ENCODE measurements at regions not wholly inside any gene's neighbourhood (a gene's known extent, or its start where the extent isn't known, plus 50 kb on each side); places are given as distances from the start of the nearest gene placed in this dataset.
"Not testable (repeated sequence)": the region's sequence is repeated elsewhere in the genome, so short reads cannot be mapped to it uniquely, and the experiment has no call there.

DNA sequence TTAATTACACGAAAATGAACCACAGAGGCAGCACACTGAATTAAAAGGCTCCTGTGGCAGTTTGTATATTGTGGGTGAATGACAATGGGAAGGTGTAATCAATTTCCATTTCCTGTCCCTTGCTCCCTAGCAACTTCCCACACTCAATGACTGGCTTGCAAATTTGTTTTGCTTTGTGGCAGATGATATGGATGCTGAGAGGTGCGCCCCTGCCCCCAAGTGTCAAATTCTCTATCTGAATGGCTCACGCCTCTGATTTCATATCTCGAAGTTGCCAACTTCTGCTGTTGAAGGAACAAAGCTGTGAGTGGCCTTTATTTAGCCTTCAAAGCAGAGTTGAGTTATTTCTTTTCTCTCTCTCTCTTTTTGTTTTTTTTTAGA, 86.0 kb downstream of the FOXD2 start:
- DNase-seq = no peak

DNA sequence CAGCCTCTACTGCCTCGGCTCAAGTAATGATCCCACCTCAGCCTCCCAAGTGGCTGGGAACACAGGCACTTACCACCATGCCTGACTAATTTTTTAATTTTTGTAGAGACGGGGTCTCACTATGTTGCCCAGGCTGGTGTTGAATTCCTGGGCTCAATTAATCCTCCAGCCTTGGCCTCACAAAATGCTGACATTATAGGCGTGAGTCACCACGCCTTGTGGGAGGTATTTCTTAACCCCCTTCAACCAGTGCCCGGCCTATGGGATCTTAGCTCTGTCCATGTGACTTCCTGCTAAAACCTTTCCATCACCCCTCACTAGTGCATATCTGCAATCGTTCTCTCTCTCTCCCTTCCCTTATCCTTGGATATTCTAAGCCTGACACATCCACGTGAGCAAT, 86.4 kb downstream of the FOXD2 start:
- DNase-seq = no peak

DNA sequence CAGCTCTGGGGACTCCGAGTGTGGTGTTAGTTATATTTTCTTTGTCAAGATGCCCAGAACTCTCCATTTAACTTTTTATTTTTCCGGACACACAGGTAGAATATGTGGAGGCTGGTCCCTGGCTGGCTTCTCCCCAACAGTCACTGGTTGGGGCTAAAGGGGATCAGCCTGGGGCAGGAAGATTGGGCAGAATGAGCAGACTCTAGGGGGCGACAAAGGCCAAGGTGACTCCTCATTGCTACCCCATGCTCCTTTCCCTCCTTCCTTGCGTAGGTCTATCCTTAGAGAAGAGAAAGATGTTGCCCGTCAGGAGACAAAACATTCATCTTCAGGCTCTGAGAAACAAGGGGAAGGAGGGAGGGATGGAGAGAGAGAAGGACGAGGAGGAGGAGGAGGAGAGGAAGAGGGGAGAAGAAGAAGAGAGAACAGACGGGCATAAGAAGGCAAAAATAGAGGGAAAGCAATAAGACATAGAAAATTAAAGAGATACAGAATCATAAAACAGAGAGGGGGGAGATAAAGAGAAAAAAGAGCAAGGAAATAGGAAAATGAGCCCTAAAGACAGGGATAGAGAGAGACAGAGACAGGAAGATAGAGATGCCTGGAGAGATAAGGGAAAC, 89.9 kb downstream of the FOXD2 start:
- no peak for DNase-seq

DNA sequence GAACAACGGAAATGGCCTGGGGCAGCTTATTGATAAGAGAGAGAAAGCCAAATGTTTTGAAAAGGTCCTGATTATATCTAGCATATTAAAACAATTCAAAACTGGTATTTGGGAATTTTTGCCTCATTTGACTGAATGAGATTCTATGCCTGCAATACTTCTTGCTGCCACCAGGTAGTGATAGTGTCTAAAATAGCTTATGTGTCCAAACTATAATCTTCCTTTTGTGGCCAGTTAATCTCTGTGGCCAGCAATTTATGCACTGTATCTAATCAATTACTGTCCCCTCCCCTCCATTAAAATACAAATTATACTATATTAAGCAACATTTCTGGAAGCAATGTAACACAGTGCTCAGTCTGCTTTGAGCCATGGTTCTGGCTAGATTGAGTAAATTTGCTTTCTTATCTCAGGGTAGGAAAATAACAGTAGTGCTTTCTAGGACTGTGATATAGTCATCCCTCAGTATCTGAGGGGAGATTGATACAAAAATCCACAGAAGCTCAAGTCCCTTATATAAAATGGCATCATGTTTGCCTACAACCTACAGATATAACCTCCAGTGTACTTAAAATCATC, 91.8 kb downstream of the FOXD2 start:
- peak; percentile 9 for DNase-seq

DNA sequence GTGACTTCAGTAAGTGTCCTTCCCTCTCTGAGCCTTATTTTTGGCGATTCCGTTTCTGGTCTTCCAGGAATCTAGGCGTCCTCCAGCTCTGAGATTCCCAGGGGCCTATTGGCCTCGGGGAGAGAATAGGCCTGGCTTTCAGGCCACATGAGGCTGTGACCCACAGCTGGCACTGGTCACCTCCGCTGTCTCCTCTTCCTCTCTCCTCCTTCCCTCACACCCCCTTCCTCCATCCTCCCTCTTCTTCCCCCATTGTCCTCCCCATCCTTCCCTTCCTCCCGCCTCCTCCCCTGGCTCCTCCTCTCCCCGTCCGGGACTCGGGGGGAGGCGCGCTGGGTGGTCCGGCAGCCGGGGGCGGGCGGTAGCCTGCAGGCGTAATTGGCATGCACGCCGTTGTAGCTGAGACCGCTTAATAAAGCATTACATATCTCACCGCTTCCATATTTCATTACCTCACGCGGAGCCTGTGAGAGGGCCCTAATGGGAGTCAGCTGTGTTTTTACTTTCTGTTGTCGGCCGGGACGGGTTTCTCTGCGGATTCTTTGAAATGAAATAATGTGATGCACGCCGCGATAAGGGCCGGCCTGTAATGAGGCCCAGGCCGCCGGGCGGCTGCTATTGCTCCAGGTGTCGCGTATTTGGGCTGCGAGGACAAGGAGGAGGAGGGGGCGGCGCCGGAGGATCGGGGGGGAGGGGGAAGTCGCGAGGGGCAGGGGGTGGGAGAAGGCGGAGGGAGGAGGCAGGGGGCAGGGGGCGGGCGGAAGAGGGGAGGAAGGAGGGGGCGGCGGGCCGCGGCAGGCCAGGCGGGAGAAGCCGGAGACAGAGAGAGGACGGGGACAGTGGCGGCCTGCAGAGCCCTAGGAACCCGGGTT, 95.3 kb downstream of the FOXD2 start:
- DNase-seq = peak; percentile 13

DNA sequence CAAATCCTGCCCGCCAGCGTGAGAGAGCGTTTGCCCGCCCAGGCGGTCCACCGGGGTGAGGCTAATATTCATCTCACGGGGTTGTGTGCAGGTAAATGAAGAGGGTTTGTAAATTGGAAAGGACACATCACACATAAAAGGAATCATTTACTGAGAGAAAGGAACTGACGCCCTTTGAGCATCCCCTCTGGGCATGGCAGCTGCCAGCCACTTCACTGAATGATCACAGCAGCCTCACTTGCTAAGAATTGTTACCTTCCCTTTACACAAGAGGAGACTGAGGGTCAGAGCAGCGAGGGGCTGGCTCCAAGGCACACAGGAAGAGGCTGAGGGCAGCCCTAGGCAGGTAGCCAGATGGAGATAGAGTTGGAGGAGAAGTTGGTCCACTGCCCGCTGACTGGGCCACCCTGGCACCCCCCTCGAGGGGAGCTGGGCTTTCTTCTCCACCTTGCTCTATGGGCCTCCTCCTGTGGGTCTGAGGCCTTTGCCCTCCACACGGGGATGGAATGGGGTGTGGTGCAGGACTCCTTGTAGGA, 96.0 kb downstream of the FOXD2 start:
- DNase-seq = no peak

DNA sequence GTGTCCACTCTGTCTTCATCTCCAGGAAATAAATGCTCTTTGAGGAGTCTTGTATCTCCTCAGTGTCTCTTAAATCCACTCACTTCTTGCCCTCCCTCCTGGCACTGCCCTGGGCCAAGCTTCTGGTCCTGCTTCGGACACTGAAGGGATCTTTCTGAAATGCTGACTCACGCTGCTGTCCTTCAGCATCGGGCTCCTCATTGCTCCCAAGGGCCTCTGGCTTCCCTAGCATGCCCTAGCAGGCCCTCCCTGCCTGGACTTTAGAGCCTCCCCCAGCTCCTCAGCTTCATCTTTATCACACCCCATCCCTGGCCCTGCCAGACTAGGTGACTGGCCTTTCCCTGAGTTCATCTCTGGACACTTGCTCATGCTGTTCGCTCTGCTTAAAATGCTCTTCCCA, 96.6 kb downstream of the FOXD2 start:
- DNase-seq = no peak

DNA sequence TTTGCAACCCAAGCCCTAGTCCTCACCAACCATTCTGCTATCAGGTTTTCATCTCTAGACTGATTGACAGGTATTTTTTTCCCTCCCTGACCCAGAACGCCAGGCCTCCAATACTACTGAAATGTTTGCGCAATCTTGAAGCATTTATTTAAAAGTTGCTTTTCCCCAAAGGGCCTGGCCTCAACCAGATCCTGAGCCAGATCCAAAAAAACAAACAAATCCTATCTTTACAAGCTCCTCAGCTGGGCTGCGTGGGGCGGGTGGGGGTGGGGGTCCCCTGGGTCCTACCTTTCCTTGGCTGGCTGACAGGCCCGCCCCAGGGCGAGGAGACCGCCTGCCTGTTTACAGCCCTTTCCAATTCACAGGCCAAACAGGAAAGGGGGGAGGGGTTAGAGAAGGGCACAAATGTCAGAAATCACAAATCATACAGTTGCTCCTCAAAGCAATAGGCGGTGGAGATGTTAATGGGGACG, 98.8 kb downstream of the FOXD2 start:
- no peak for DNase-seq

DNA sequence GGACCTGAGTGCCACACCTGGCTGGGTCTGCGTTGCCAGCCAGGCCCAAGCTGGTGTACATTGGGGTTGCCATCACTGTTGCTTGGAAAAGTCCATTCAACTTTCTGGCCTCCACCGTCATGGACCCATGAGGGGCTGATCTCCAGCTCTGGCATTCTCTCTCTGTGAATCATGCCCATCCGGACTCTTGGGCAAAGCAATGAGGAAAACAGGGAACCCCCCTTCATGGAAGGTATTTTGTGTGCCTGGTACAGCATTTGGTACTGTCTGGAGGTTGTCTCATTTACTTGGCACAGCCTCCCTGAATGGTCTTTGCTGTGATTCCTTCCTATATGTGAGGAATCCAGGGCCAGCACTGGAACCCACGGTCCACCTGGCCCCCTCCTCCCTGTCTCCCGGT, 99.4 kb downstream of the FOXD2 start:
- no peak for DNase-seq

DNA sequence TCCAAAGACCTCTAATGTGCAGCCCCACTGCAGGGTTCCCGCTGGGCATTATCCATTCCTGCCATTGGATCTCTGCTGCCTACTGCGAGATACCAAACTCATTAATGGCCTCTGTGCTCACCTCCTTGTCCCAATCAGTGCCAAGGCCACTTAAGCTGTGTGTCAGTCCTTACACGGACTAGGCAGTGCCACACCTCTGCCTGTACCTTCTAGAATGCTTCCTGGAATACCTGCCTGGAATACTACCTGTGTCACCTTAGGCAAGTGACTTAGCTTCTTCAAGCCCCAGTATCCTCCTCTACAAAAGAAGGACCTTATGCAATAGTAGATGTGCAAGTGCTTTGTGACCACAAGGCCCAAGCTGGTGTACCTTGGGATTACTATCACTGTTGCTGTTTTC, 100.1 kb downstream of the FOXD2 start:
- no peak for DNase-seq

DNA sequence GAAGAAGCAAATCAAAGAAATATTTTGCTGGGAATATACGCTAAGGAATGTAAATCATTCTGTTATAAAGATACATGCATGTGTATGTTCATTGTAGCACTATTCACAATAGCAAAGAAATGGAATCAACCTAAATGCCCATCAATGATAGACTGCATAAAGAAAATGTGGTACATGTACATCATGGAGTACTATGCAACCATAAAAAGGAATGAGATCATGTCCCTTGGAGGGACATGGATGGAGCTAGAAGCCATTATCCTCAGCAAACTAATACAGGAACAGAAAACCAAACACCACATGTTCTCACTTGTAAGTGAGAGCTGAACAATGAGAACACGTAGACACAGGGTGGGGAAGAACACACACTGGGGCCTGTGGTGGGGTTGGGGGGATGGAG, 100.7 kb downstream of the FOXD2 start:
- DNase-seq = not testable (repeated sequence)

DNA sequence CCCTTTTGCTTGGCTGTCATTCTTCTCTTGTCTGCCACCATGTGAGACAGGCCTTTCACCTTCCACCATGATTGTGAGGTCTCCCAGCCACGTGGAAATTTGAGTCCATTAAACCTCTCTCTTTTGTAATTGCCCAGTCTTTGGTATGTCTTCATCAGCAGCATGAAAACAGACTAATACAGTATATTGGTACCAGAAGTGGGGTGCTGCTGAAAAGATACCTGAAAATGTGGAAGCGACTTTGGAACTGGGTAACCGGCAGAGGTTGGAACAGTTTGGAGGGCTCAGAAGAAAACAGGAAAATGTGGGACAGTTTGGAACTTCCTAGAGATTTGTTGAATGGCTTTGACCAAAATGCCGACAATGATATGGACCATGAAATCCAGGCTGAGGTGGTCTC, 103.9 kb downstream of the FOXD2 start:
- DNase-seq = not testable (repeated sequence)

DNA sequence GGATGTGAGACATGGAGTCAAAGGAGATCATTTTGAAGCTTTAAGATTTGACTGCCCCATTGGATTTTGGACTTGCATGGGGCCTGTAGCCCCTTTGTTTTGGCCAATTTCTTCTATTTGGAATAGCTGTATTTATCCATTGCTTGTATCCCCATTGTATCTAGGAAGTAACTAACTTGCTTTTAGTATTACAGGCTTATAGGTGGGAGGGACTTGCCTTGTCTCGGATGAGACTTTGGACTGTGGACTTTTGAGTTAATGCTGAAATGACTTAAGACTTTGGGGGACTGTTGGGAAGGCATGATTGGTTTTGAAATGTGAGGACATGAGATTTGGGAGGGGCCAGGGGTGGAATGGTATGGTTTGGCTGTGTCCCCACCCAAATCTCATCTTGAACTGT, 105.2 kb downstream of the FOXD2 start:
- DNase-seq = not testable (repeated sequence)

DNA sequence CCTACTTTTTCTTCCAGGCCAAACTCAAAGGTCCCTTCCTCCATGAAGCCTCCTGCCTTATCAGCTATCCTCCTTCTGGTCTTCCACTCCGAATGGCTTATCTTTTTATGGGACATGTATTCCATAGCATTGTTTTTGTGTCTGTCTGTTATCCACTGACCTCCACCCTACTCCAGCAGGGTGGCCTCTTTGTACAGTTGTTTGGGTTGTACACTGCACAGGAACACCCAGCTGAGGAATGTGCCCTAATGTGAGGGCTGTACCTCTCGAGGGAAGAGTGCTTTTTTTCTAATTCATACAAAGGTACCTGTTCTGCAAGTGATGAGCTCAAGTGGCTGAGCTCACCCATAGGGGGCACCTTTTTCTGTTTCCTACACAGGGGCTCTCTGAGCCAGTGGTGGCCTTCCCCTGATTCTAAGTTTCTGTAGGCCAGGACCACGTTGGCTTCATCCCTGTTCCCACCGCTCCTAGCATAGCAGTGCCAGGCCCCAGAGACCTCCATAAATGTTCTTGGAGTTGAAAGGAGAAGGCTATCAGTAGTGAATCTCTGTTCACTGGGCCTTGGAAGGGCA, 108.2 kb downstream of the FOXD2 start:
- DNase-seq = no peak

DNA sequence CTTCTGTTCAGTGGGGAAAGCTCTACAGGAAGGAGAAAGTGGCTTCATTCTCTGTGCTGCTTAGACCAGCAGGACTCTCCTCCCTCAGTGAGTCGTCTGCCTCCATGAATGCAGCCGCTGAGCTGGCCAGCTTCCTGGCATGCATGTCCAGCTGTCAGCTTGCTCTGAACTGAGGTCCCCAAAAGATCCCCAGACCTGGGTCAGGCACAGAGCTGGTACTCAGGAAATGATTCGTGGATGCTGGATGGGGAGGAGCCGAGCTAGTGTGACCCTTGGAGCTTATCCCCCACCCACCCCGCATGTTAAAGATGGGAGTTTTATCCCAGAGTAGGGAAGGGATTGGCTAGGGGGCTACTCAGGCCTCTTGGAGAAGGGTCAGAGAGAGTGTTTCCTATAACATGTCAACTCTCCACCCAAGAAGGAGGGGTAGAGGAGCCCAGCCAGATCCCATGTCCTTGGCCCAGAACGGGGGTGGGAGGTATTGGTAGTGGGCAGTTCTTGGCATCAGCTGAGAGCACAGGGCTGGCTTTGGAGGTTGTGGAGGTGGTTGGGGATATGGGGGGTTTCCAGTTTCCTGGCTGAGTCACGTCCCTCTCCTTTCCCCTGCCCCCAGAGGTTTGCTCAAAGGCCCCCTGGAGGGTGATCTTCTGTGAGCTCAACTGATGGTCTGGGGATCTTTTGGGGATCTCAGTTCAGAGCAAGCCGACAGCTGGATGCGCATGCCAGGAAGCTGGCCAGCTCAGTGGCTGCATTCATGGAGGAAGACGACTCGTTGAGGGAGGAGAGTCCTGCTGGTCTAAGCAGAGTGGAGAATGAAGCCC, 110.1 kb downstream of the FOXD2 start:
- DNase-seq = no peak

DNA sequence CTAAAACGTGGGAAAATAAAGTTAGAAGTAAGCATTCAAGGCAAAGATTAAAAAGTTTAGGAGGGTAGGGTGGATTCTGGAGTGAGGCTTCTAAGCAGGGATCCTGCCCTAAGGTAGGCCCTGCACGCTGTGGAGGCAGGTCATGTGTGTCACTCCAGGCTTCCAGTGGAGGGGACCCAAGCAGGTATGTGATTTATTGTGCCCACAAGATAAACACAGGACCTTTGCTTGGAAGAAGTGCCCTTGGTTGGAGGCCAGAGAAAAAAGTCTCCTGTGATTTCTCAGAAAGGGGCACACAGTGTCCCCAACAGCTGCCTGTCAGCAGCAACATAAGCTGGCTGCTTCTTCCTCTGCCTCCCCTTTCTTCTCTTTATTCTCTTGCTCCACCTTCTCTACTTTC, 110.8 kb downstream of the FOXD2 start:
- DNase-seq = no peak

DNA sequence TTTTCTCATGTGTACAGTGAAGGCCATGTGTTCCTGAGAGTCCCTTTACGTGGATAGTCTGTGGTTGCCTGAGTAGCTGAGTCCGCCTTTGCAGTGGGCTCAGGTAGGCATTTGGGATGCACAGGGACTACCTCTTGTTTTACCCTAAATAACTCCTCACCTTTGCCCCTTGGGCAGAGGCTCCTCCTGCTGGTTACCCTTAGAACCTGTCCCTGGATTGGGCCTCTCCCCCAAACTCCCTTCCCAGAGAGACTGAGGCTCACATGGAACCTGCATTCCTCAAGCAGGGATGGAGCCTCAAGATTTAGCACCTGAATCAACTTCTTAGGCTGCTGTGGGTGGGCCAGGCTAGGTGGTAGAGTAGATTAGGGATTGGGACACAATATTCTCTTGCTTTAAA, 111.7 kb downstream of the FOXD2 start:
- no peak for DNase-seq

DNA sequence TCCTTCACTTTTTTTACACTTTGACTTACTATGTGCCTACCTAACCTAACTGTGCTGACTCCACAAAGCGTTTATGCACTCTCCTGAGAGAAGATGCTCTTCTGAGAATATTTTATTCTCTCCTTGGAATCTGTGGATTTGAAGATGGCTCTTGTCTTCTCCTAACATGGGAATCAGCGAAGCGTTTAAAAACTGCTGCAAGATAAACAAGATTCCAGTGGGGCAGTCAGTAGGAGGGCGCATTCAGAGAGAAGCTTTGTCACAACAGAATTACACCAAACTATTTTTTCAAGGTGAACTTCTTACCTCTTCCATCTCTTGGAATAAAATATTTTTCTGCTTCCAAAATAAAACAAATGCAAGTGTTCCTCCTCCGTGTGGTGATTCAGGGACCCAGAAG, 113.1 kb downstream of the FOXD2 start:
- no peak for DNase-seq

DNA sequence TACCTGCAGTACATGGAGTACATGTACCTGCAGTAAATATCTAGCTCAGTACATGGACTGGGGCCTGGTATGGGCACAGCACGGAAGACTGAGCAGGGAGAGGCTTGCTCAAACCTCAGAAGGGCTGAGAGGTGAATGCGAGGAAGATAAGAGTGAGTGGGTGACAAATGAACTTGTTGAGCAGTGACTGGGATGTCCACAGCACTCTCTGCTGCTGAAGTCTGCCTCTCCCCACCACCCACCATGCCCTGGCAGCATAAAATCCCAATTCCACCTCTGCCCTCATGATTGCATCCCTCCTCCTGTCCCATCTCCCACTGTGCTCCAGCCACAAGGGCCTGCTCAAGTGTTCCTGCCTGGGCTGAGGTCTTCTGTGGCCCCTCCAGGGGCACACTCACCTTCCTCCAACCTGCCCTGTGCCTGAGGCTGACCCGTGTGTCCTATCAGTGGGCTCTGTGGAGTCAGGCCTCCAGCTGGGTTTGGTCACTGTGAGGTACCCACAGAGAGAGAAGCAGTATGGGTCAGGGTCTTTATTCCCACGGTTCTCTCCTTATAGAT, 114.2 kb downstream of the FOXD2 start:
- DNase-seq = no peak

DNA sequence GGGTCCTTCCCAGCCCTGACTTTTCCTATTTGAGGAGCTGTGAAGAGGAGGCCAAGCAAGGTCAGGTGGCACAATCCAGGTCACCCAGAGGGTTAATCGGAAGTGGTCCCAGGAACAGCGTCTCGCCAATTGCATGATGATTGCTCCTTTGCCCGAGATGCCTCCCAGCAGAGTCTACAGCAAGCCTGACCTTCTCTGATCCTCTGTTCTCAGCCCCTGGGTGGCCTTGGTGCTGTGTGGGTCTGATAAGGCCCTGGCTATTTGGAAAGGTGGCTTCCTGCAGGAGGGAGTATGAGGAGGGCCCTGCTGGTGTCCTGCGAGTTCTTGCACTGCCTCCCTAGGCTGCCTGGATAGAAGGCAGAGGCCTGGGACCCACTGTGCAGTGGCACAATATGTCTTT, 116.2 kb downstream of the FOXD2 start:
- DNase-seq = no peak

DNA sequence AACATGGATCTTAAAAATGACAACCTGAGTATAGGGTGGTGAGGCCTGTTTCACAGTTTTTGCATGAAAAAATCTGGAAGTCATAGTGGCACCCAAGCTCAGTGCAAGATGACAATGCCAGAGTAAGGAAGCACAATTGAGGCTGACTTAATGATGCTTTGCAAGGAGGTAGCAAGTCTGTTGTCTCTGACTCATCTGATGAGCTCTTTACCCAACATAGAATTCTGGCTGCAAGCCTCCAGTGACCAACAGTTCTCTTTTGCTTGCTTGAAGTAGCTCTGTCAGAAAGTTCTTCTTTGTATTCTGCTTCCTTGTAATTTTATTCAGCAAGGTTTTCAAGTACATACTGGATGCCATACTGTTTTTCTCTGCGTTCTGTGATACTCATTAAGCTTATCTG, 117.1 kb downstream of the FOXD2 start:
- no peak for DNase-seq

DNA sequence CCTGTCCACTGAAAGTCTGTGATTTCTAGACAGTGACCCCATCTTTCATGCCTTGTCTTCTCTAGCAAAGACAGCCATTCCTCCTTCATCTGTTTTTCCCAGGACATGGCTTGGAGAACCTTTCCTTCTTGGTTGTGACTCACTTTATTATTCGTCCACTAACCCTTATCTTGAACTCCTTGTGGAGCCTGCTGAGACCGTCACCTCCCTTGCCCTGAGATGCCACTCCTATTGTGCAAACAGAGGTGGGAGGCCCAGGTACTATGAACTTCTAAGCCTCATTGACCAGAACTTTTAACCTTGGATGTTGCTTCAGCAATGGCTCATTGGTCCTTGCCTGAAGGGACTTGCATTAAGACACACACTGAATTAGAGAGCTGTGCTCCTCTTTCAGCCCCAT, 117.5 kb downstream of the FOXD2 start:
- DNase-seq = no peak
